Stomach (tissue), 8 donors: ENCODE measurements at regions not wholly inside any gene's neighbourhood (a gene's known extent, or its start where the extent isn't known, plus 50 kb on each side); places are given as distances from the start of the nearest gene placed in this dataset.

ENCODE experiments used
- DNase-seq, 2 donors: peaks; one replicate each; pipeline versions ENCODE4 v3.0.0 to v3.0.0-alpha.2; 2013 to 2019
- H3K27ac ChIP-seq, 5 donors: fragments of 200-600 bp in 4 of 5; sonication (generic) in 4 of 5; one replicate each; pipeline ENCODE4 v1.5.1; 2013 to 2019; ENCODE audit warnings: mild to moderate bottlenecking in 1 of 5, moderate library complexity in 1 of 5
- H3K27me3 ChIP-seq, 3 donors: fragments of 200-600 bp; sonication (generic); one replicate each; pipeline ENCODE4 v1.5.1; 2017 to 2019; ENCODE audit warnings: mixed run types in 1 of 3
- H3K36me3 ChIP-seq, 4 donors: fragments of 200-600 bp; sonication (generic); 1 replicate in 3 of 4; 2 replicates in 1 of 4; pipeline ENCODE4 v1.5.1; 2016 to 2019
- H3K4me1 ChIP-seq, 4 donors: fragments of 200-600 bp; sonication (generic); one replicate each; pipeline ENCODE4 v1.5.1; 2016 to 2019
- H3K4me3 ChIP-seq, 4 donors: fragments of 200-600 bp; sonication (generic) in 3 of 4; one replicate each; pipeline ENCODE4 v1.5.1; 2016 to 2019; ENCODE audit warnings: mild to moderate bottlenecking in 1 of 4
- H3K9me3 ChIP-seq, 4 donors: fragments of 200-600 bp; sonication (generic); one replicate each; pipeline ENCODE4 v1.5.1; 2016 to 2019
- CTCF ChIP-seq, 7 experiments: fragments of 450-650 bp in 4 of 7; fragments of 200-600 bp in 3 of 7; sonication (generic) in 3 of 7; IDR thresholded peaks; one replicate each; pipeline ENCODE4 v1.5.1; 2016 to 2019; ENCODE audit warnings: antibody characterized with exemption in 7 of 7, control low read depth in 2 of 7, mild to moderate bottlenecking in 1 of 7
- EP300 ChIP-seq: sonication (generic); formaldehyde crosslinking; IDR thresholded peaks from one replicate; pipeline ENCODE4 v1.6.1; 2017; ENCODE audit warnings: antibody characterized with exemption
- POLR2A ChIP-seq, 4 donors: fragments of 450-650 bp; IDR thresholded peaks; one replicate each; pipeline ENCODE4 v1.6.1; 2016; ENCODE audit warnings: antibody characterized with exemption in 4 of 4, control low read depth in 2 of 4, mild to moderate bottlenecking in 1 of 4, moderate library complexity in 1 of 4
- POLR2AphosphoS5 ChIP-seq, 3 donors: sonication (generic); formaldehyde crosslinking; IDR thresholded peaks; one replicate each; pipeline ENCODE4 v1.6.1; 2016; ENCODE audit warnings: antibody characterized with exemption in 3 of 3
- WGBS, 5 donors: extraction: QIAGEN DNeasy Blood & Tissue Kit in 3 of 5; methylation state at CpG; one replicate each; pipeline versions ENCODE4 v1.1.5 to v1.1.7; 2013 to 2018; 5-methylcytosine and 5-hydroxymethylcytosine counted together
- intact Hi-C: fragments of 100-400 bp; cut with DNase I; formaldehyde crosslinking; loops from one replicate; pipeline ENCODE4 v1.15.1; 2023; ENCODE audit warnings: low total_unique reads
- donor health status: healthy with polysubstance abuse.
- donor health status: Bipolar disorder and iron deficiency.
- donor health status: healthy.

- no peak for TF ChIP-seq POLR2A (IDR thresholded peaks at IDR 0.05)
- H3K9me3 ChIP-seq = peaks cover 0 to 4% (median 0%) of the 10 kb centered on the region in 4 donors
- no peaks in the 10 kb centered on the region for H3K4me1 ChIP-seq
- no peaks in the 10 kb centered on the region for H3K36me3 ChIP-seq
- WGBS, 5 donors = 64 to 83% (median 76%) methylated on average over 4 of the region's 4 CpGs
- no peak overlapping the region for H3K4me3 ChIP-seq
- H3K27ac ChIP-seq = no peak overlapping the region
- intact Hi-C loops = no loop called here
- DNase-seq = no peak
- no peaks in the 10 kb centered on the region for H3K27me3 ChIP-seq
These were observed 304.0 kb downstream of the SHQ1 start for GRCh38 chr3:72544239-72544638.

- Histone ChIP-seq H3K36me3 (no peaks in the 10 kb centered on the region), H3K4me1 (no peaks in the 10 kb centered on the region), H3K27me3 (no peaks in the 10 kb centered on the region), H3K4me3 (no peak overlapping the region), H3K9me3 (peaks cover 0 to 4% (median 0%) of the 10 kb centered on the region in 4 donors), H3K27ac (no peak overlapping the region)
- no peak for DNase-seq
- no peak for TF ChIP-seq POLR2AphosphoS5 (IDR thresholded peaks at IDR 0.05)
- TF ChIP-seq POLR2A (IDR thresholded peaks at IDR 0.05) = no peak
- TF ChIP-seq EP300 = no peak
- no peak for TF ChIP-seq CTCF (IDR thresholded peaks at IDR 0.05)
- intact Hi-C loops = no loop called here
- WGBS, 5 donors = 66 to 84% (median 73%) methylated on average over 3 of the region's 3 CpGs
These were observed 305.0 kb downstream of the SHQ1 start for GRCh38 chr3:72543246-72543645.

- WGBS, 5 donors = 85 to 93% (median 88%) methylated on average over 6 of the region's 6 CpGs
- Histone ChIP-seq H3K36me3 (no peaks in the 10 kb centered on the region), H3K4me3 (no peak overlapping the region), H3K27ac (no peak overlapping the region), H3K4me1 (no peaks in the 10 kb centered on the region), H3K27me3 (no peaks in the 10 kb centered on the region), H3K9me3 (peaks cover 0 to 4% (median 0%) of the 10 kb centered on the region in 4 donors)
- no peak for TF ChIP-seq POLR2A (IDR thresholded peaks at IDR 0.05)
- no peak for TF ChIP-seq EP300
- TF ChIP-seq POLR2AphosphoS5 (IDR thresholded peaks at IDR 0.05) = no peak
- no peak for TF ChIP-seq CTCF (IDR thresholded peaks at IDR 0.05)
- intact Hi-C loops = no loop called here
- no peak for DNase-seq
These were observed 305.5 kb downstream of the SHQ1 start for GRCh38 chr3:72542781-72543180.

- H3K27ac ChIP-seq = no peak overlapping the region
- TF ChIP-seq CTCF (IDR thresholded peaks at IDR 0.05) (no peak), POLR2A (IDR thresholded peaks at IDR 0.05) (no peak), POLR2AphosphoS5 (IDR thresholded peaks at IDR 0.05) (no peak), EP300 (no peak)
- 78 to 92% (median 82%) methylated on average over 5 of the region's 5 CpGs for WGBS, 5 donors
- H3K4me3 ChIP-seq = no peak overlapping the region
- no peaks in the 10 kb centered on the region for H3K36me3 ChIP-seq
- peaks cover 0 to 4% (median 0%) of the 10 kb centered on the region in 4 donors for H3K9me3 ChIP-seq
- no peaks in the 10 kb centered on the region for H3K27me3 ChIP-seq
- intact Hi-C loops = no loop called here
- no peak for DNase-seq
- H3K4me1 ChIP-seq = no peaks in the 10 kb centered on the region
These were observed 308.4 kb downstream of the SHQ1 start for GRCh38 chr3:72539856-72540255.

- Histone ChIP-seq H3K27ac (no peak overlapping the region), H3K27me3 (no peaks in the 10 kb centered on the region), H3K9me3 (peaks cover 0 to 4% (median 0%) of the 10 kb centered on the region in 4 donors), H3K4me1 (no peaks in the 10 kb centered on the region), H3K36me3 (no peaks in the 10 kb centered on the region), H3K4me3 (no peak overlapping the region)
- intact Hi-C loops = no loop called here
- TF ChIP-seq POLR2A (IDR thresholded peaks at IDR 0.05) (no peak), CTCF (IDR thresholded peaks at IDR 0.05) (no peak), POLR2AphosphoS5 (IDR thresholded peaks at IDR 0.05) (no peak), EP300 (no peak)
- DNase-seq = no peak
- WGBS, 5 donors = 67 to 71% (median 71%) methylated on average over 6 of the region's 6 CpGs
These were observed 310.0 kb downstream of the SHQ1 start for GRCh38 chr3:72538070-72538745.
